Kidney (tissue), 13 donors: ENCODE measurements at regions not wholly inside any gene's neighbourhood (a gene's known extent, or its start where the extent isn't known, plus 50 kb on each side); places are given as distances from the start of the nearest gene placed in this dataset.

ENCODE experiments used
- DNase-seq, 5 donors: peaks; one replicate each; pipeline ENCODE4 v3.0.0-alpha.2; 2013 to 2020
- FAIRE-seq: peaks from 2 replicates; lab custom pipeline; 2012; peaks lifted over from hg19 to GRCh38; lab: Jason Lieb, UNC
- H3K27ac ChIP-seq, 2 donors: one replicate each; pipeline ENCODE4 v1.7.0; 2013; ENCODE audit warnings: low read depth in 2 of 2, low read length in 2 of 2, inconsistent platforms in 1 of 2
- H3K27me3 ChIP-seq: one replicate; pipeline ENCODE4 v1.7.1; 2013; ENCODE audit warnings: low read length, inconsistent platforms; ENCODE audit not compliant: control insufficient read depth, insufficient read depth
- H3K36me3 ChIP-seq, 3 donors: one replicate each; pipeline versions ENCODE4 v1.7.0 to v1.7.1; 2013; ENCODE audit warnings: low read length in 3 of 3, control low read depth in 1 of 3, inconsistent platforms in 1 of 3; ENCODE audit not compliant: insufficient read depth in 3 of 3, control insufficient read depth in 2 of 3
- H3K4me1 ChIP-seq, 3 donors: one replicate each; pipeline versions ENCODE4 v1.7.0 to v1.7.1; 2013; ENCODE audit warnings: low read length in 3 of 3, inconsistent platforms in 1 of 3, low read depth in 1 of 3; ENCODE audit not compliant: control insufficient read depth in 2 of 3, insufficient read depth in 2 of 3
- H3K4me3 ChIP-seq, 3 donors: one replicate each; pipeline versions ENCODE4 v1.7.0 to v1.8.1; 2013; ENCODE audit warnings: low read length in 3 of 3, control low read depth in 1 of 3, inconsistent platforms in 1 of 3
- H3K9ac ChIP-seq, 3 donors: one replicate each; pipeline versions ENCODE4 v1.7.0 to v1.7.1; 2013; ENCODE audit warnings: low read length in 3 of 3, control low read depth in 1 of 3, inconsistent platforms in 1 of 3
- H3K9me3 ChIP-seq, 3 donors: one replicate each; pipeline versions ENCODE4 v1.7.0 to v1.7.1; 2013; ENCODE audit warnings: low read length in 3 of 3, control low read depth in 1 of 3, inconsistent platforms in 1 of 3; ENCODE audit not compliant: control insufficient read depth in 2 of 3, insufficient read depth in 1 of 3
- intact Hi-C: fragments of 100-400 bp; cut with DNase I; formaldehyde crosslinking; loops from one replicate; pipeline ENCODE4 v1.11.1; 2022
- TF ChIP-seq, protein P1 (sequence below): IDR thresholded peaks from 3 replicates; pipeline ENCODE4 v1.5.1; 2012; ENCODE audit warnings: mild to moderate bottlenecking, moderate library complexity, borderline replicate concordance; ENCODE audit not compliant: insufficient read depth; ENCODE audit errors: extremely low read depth
- donor health status: control.
- donor health status: control.
- donor health status: control.
- donor health status: control.
- donor health status: control.
- donor health status: DM: yes; HTN: yes; CAD: no.
- donor health status: Normal renal cell carcinoma (clear cell type).

DNA sequence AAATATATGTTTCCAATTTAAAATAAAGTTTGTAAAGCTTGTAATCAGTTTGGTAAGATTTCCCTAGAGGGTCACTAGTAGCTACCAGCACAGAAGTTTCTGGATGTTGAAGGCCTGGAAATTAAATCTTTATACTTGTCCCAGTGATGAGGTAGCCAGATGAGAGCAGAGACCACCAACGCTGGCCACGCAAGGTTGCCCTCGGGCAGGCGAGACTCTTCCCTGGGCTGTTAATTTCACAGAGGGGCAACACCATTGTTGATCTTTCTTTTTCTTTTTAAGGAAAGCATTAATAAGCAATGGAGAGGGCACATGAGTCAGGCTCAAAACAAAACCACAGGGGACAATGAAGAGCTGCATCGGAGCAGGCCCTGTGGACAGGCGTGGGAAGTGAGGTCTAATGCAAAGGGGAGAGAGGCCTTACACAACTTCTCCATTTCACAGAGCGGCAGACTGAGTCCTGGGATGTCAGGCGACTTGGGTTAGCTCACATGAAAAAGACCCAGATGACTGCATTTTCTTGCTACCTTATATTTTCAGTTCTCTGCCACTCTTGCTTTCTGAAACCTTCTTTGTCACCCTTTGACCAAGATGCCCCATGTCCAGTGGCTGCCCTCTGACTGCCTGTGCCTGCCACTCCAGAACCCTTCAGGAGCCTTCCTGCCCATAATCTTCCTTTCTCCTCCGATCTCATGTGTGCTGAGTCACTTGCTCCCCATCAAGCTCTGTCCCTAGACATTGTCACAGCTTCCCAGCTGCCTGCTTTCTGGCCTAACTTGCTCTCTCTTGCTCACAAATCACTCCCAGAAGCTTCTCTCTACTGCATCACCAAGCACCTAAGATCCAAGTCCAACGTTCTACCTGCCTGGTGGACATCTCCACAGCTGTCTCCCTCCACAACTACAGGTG lies 107.7 kb upstream of the CDYL start:
- H3K27me3 ChIP-seq = no peaks in the 10 kb centered on the region
- H3K4me3 ChIP-seq = no peak overlapping the region
- FAIRE-seq (no peak), DNase-seq (no peak)
- no peak overlapping the region for H3K27ac ChIP-seq
- intact Hi-C loops = no loop called here
- TF ChIP-seq, protein P1, sequence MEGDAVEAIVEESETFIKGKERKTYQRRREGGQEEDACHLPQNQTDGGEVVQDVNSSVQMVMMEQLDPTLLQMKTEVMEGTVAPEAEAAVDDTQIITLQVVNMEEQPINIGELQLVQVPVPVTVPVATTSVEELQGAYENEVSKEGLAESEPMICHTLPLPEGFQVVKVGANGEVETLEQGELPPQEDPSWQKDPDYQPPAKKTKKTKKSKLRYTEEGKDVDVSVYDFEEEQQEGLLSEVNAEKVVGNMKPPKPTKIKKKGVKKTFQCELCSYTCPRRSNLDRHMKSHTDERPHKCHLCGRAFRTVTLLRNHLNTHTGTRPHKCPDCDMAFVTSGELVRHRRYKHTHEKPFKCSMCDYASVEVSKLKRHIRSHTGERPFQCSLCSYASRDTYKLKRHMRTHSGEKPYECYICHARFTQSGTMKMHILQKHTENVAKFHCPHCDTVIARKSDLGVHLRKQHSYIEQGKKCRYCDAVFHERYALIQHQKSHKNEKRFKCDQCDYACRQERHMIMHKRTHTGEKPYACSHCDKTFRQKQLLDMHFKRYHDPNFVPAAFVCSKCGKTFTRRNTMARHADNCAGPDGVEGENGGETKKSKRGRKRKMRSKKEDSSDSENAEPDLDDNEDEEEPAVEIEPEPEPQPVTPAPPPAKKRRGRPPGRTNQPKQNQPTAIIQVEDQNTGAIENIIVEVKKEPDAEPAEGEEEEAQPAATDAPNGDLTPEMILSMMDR = no peak
- H3K9ac ChIP-seq = no peak overlapping the region
- no peaks in the 10 kb centered on the region for H3K9me3 ChIP-seq
- H3K36me3 ChIP-seq = no peaks in the 10 kb centered on the region
- H3K4me1 ChIP-seq = no peaks in the 10 kb centered on the region

DNA sequence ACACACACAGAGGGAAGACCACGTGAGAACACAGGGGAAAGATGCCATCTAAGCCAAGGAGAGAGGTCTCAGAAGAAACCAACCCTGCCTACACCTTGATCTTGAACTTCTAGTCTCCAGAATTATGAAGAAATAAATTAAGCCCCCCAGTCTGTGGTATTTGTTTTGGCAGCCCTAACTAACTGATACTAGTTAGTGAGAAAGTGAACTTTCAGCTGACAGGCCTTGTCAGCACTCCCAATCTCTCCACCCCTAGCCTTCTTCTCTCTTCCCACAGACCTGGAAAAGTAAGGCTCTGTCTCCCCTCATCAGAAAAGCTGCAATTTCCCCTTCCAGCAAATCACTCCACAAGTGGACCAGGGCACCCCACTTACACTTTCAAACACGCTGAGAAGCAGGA lies 108.6 kb upstream of the CDYL start:
- Histone ChIP-seq H3K27ac (no peak overlapping the region), H3K4me1 (no peaks in the 10 kb centered on the region), H3K4me3 (no peak overlapping the region), H3K9ac (no peak overlapping the region), H3K9me3 (no peaks in the 10 kb centered on the region), H3K36me3 (no peaks in the 10 kb centered on the region), H3K27me3 (no peaks in the 10 kb centered on the region)
- TF ChIP-seq, protein P1 = no peak
- FAIRE-seq = no peak
- intact Hi-C loops = no loop called here
- DNase-seq = no peak

DNA sequence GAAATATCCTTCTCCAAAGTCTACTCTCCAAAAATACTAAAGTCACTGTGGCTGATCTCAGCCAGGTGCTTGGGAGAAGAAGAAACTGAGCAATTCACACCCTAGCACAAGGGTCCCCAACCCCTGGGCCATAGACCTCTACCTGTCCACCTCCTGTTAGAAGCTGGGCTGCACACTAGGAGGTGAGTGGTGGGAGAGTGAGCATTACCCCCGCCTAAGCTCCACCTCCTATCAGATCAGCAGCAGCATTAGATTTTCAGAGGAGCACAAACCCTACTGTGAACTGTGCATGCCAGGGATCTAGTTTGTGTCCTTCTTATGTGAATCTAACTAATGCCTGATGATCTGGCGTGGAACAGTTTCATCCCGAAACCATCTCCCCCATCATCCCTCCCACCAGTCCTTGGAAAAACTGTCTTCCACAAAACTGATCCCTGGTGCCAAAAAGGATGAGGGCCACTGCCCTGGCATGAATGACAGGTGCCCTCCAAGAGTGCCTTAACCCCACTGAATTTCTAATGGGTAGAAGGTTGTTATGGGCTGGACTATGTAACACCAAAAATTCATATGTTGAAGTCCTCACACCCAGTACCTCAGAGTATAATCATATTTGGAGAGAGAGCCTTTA lies 109.2 kb upstream of the CDYL start:
- DNase-seq = no peak
- Histone ChIP-seq H3K4me1 (no peaks in the 10 kb centered on the region), H3K36me3 (no peaks in the 10 kb centered on the region), H3K9ac (no peak overlapping the region), H3K9me3 (no peaks in the 10 kb centered on the region), H3K27me3 (no peaks in the 10 kb centered on the region), H3K4me3 (no peak overlapping the region), H3K27ac (no peak overlapping the region)
- intact Hi-C loops = no loop called here
- TF ChIP-seq, protein P1 = no peak
- FAIRE-seq = no peak
